ENCODE measurements at regions not wholly inside any gene's neighbourhood (a gene's known extent, or its start where the extent isn't known, plus 50 kb on each side); places are given as distances from the start of the nearest gene placed in this dataset.
"Not testable (repeated sequence)": the region's sequence is repeated elsewhere in the genome, so short reads cannot be mapped to it uniquely, and the experiment has no call there.

DNA sequence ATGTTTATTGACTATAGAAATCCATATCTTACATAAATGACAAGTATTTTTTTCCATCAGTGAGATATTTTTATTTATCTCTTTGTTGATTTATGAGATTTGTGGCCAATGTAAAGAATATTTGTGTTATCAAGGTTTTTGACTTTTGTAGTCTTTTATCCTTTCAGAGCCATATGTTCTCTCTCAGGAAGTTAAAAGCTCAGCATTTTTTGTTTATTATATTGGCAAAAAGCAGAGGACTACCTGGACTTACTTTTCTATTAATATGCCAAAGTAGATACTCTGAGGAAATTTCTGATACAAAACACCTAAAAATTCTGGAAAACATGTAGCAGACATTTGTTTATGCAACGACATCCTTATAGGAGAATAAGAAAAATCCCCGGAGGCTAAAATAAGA lies 490.3 kb downstream of the SLC6A15 start:
- ATAC-seq (no peak), DNase-seq (no peak)
- intact Hi-C loops (cut with micrococcal nuclease), result no loop called here

DNA sequence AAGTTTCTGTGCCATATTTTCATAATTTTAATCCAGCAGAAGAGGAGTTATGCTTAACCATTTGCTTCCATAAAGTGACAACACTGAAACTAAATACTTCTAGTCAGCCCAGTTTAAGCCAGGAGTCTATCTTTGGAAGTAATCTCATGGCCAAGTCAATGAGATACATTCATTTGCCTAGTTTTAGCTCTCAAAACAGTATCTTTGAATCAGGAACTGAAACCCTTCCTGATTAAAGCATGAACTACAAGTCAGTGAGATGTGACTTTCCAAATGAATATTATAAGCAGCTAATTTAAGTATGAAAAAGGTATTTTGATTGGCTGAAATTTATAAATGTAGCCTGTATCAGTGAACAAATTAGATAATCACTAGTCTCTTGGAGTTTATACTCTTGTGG lies 491.5 kb downstream of the SLC6A15 start:
- ATAC-seq (no peak), DNase-seq (no peak)
- intact Hi-C loops (cut with micrococcal nuclease), result no loop called here

DNA sequence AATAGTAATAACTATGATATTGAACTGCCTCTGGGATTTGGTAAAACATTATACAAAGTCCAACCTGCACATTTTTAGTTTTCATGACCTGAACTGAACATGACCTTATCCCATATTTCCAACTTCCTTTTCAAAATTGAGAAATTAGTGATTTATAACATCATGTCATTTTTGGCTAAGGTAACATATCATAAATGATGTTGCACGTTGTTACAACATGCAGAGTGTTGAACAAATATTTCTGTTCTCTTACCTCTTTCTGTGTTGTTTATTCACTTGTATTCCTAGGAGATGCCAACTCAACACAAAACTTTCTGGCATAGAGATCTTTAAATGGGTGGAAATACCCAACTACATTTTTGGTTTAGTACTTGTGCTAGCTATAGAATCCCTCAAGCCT lies 496.0 kb downstream of the SLC6A15 start:
- ATAC-seq (no peak), DNase-seq (no peak)
- intact Hi-C loops (cut with micrococcal nuclease), result no loop called here

DNA sequence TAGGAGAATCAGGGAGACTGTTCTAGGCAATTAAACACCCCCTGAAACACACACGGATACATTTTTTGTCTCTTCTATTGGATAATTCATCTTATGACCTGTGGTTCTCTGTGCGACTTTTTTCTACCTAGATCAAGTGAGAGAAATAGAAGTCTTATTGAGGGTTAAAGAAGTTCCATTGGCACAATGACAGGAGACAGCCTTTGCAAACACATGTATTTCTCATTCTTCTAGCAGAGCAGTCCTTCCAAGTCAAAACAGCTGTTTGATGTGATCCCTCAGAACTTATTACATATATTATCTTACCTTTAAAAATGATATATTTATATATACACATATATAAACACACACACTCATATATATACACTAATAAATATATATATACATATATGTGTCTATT lies 496.7 kb downstream of the SLC6A15 start:
- DNase-seq (no peak), ATAC-seq (no peak)
- intact Hi-C loops (cut with micrococcal nuclease), result no loop called here

DNA sequence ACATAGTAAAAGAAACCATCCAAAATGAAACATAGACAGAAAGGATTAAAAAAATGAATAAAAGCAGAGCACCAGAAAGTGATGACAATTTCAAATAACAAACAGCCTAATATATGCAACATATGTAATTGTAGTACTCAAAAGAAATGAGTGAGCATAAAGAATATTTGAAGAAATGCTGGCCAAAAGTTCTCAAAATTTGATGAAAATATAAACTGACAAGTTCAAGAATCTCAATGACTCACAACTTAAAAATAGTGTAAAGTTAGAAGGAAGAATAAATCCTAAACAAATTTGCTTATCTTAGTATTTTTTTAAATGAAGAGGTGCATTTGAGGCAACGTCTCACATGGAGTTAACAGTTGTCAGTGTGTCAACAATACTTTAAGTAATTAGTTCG lies 498.9 kb downstream of the SLC6A15 start:
- ATAC-seq (no peak), DNase-seq (no peak)
- intact Hi-C loops (cut with micrococcal nuclease), result no loop called here

DNA sequence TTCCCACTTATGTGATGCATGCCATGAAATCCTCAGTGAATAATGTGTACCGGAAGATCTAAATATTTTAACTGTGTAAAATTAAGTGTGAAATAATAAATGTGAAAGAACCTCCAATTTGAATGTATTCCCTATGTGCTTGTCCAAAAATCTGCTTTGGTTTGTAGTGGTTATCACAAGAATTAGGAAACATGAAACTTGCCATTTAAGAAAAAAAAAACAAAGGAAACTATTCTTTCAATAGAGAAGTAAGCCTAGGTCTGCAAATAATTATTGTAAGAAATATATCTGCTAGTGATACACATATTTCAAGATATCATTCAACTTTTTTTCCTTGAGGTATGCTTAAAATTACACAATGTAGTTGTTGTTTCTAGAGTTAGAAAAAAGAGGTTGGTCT lies 500.4 kb downstream of the SLC6A15 start:
- no peak for DNase-seq
- ATAC-seq, result no peak
- intact Hi-C loops (cut with micrococcal nuclease), result no loop called here

DNA sequence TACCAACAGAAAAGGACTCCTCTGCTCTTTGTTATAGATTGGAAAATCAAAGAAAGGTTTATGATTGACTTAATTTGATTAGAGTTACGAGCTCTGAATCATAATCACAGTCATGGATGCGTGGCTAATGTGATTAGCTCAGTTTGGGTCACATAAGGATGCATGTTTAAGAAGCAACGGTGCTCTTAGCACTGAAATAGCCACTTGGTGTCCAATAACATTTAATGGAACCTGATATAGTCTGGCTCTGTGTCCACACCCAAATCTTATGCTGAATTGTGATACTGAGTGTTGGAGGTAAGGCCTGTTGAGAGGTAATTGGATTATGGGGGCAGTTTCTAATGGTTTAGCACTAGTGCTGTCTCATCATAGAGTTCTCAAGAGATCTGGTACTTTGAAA lies 501.6 kb downstream of the SLC6A15 start:
- ATAC-seq (no peak), DNase-seq (no peak)
- intact Hi-C loops (cut with micrococcal nuclease), result no loop called here

DNA sequence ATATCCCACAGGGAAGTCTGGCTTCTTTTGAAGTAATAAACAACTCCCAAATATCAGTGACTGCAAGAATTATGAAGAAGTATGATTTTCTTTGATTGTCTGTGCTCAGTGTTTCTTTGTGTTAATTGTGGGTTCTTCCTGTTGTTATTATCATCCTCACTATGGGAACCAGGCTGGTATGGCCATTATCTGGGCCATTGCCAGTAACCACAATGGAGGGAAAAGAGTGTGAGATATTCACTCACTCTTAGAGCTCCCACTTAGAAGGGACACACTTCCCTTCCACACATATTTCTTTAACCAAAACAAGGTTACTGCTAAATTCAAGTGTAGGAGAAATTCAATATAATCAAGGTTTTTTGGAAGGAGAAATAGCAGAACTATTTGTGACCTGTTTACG lies 503.7 kb downstream of the SLC6A15 start:
- ATAC-seq (no peak), DNase-seq (no peak)
- intact Hi-C loops (cut with micrococcal nuclease), result no loop called here

DNA sequence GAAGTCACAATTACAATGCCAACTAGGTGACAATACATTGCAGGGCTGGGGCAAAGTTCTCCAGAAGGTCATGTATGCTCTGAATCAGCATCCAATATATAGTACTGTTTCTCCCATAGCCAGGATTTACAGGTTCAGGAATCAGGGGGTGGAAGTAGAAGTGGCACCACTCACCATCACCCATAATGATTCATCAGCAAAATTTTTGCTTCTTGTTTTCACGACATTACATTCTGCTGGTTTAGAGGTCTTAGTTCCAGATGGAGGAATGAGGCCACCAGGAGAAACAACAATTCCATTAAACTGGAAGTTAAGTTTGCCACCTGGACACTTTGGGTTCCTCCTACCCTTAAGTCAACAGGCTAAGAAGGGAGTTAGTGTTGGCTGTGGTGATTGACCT lies 505.9 kb downstream of the SLC6A15 start:
- ATAC-seq; DNase-seq; intact Hi-C loops (cut with micrococcal nuclease): not testable (repeated sequence)

DNA sequence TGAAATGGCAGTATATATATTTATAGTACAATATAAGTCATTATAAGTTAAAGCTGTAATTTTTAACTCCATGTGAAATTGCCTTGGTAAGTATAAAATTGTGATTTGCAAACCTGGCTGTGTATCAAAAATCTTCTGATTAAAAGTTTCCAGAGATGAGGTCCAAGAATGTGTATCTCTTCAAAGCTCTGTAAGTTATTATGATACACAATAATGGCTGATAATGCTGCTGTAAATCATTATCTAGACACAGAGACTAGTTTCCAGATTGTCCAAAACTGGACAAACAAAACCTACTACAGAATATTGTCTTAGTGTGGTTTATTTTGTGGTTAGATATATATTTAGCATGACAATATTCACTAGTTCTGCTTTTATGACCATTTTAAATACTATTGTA lies 514.8 kb downstream of the SLC6A15 start:
- intact Hi-C loops (cut with micrococcal nuclease), result no loop called here
- ATAC-seq, result no peak
- no peak for DNase-seq

DNA sequence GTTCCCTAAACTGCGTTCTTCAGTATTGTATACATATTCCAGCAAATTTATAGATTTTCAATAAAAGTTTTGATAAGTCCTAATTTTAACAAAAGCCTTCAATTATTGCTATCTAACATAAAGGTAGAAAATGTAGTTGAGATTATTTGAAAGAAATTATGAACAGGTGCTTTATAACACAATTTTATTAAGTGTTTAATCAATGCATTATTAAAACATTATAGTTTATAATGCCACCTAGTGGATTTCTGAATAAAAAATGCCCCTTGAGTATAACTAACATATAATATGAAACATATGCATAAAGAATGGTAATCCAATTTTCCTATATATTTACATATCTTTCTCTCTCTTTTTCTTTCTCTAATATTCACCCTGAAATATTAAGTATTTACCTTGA lies 515.3 kb downstream of the SLC6A15 start:
- DNase-seq (no peak), ATAC-seq (no peak)
- intact Hi-C loops (cut with micrococcal nuclease), result no loop called here

DNA sequence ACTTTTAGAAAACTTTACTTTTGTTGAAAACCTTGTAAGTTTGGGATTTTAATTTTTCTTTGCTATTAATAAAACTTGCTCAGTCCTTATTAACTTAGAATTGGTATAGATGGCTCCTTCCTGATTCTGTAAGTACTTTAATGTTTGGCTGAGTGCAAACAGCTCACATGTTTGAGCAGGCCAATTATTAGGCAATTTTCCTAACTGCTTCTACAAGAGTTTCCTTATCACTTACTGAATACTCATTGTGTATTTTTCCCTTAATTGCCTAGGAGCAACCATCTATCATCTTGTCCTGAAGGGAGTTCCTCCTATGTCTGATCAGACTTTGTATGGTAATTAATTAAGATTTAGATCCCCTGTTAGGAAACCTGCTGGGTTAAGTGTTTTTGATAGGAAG lies 521.4 kb downstream of the SLC6A15 start:
- ATAC-seq; DNase-seq; intact Hi-C loops (cut with micrococcal nuclease): not testable (repeated sequence)

DNA sequence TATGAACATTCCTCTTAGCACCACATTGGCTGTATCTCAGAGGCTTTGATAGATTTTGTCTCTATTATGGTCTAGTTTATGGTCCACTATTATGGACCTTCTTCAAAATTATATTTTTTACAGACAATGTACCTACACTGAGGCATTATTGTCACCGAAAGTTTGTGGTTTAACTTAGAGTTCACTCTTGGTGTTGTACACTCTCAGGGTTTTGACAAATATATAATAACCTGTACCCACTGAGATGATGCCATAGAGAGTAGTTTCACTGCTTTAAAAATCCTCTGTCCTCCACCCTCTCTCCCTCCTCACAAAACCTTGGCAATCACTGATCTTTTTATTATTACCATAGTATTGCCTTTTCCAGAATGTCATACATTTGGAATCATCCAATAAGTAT lies 528.2 kb downstream of the SLC6A15 start:
- no peak for DNase-seq

DNA sequence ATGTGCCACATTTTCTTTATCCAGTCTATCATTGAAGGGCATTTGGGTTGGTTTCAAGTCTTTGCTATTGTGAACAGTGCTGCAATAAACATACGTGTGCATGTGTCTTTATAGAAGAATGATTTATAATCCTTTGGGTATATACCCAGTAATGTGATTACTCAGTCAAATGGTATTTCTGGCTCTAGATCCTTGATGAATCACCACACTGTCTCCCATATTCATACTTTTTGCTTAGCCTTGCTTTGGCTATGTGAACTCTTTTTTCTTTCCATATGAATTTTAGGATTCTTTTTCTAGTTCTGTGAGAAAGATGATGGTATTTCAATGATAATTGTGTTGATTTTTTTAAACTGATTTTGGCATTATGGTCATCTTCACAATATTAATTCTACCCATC lies 530.1 kb downstream of the SLC6A15 start:
- intact Hi-C loops (cut with micrococcal nuclease); DNase-seq; ATAC-seq: not testable (repeated sequence)

More for the DNA sequence above, 528.2 kb downstream of the SLC6A15 start:
- ATAC-seq, result no peak
- intact Hi-C loops (cut with micrococcal nuclease), result no loop called here

DNA sequence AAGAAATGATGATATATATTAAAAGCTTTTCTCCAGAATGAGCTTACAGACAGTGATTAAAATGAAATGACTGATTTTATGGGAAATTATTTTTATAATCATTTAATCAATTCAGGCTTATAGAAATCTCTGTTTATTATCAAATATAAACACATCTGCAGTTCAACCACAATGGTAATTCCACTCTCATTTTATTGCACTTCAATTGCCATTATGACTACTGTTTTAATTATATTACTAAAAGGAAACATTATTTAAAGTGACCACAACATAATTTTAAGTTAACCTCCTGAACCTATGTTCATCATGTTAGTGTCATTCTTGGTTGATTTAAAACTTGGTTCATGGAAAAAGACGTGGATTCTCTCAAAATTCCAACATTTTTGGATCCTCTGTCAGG lies 536.3 kb downstream of the SLC6A15 start:
- DNase-seq (no peak), ATAC-seq (no peak)
- intact Hi-C loops (cut with micrococcal nuclease), result no loop called here

DNA sequence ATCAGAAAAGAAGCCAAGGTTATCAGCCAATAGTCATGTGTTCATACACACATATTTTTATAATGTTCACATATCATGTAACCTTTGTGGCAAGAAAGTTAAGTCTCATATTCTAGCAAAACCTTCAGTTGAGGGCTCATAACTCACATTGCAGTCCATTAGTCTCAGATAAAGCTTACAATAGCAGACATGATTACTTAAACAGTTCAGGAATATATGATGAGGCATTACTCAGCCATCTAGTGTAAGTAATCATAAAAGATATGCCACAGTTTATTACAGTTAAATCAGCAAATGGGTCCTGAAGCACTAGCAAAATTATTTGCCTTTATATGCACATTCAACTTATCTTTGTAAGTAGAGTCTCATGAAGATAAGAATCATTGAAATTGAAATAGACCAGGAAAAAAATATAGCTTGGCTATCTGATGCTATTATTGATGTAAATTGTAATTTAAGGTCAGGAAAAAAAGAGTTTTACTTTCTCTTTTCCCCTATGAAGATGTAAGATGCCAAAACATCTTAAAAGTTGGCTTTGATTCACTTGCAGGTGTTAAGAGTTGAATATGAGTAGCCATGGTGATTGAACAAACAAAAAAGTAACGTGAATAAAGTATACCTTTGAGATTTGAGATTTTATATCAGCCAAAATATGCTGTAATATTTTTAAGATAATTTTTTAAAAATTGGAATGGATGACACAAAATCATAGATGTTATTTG lies 537.0 kb downstream of the SLC6A15 start:
- intact Hi-C loops (cut with micrococcal nuclease), result no loop called here
- no peak for DNase-seq
- no peak for ATAC-seq

DNA sequence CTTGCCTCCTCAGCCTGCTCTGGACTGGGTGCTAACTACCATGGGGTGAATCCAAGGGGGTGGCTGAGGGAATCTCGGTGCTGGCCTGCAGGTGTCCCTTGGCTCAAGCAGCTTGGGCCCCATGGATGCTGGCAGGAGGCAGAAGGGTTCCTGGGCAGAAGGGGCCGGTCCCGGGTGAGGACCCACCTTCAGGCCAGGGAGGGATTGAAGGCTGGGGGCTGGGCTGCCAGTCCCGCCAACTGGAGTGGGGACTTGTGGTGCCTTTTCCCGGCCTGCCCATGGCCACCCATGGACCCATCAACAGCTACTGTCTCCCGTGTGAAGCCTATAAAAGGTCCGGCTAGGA lies 550.1 kb downstream of the SLC6A15 start:
- no peak for DNase-seq
- intact Hi-C loops (cut with micrococcal nuclease), result no loop called here
- ATAC-seq, result no peak

DNA sequence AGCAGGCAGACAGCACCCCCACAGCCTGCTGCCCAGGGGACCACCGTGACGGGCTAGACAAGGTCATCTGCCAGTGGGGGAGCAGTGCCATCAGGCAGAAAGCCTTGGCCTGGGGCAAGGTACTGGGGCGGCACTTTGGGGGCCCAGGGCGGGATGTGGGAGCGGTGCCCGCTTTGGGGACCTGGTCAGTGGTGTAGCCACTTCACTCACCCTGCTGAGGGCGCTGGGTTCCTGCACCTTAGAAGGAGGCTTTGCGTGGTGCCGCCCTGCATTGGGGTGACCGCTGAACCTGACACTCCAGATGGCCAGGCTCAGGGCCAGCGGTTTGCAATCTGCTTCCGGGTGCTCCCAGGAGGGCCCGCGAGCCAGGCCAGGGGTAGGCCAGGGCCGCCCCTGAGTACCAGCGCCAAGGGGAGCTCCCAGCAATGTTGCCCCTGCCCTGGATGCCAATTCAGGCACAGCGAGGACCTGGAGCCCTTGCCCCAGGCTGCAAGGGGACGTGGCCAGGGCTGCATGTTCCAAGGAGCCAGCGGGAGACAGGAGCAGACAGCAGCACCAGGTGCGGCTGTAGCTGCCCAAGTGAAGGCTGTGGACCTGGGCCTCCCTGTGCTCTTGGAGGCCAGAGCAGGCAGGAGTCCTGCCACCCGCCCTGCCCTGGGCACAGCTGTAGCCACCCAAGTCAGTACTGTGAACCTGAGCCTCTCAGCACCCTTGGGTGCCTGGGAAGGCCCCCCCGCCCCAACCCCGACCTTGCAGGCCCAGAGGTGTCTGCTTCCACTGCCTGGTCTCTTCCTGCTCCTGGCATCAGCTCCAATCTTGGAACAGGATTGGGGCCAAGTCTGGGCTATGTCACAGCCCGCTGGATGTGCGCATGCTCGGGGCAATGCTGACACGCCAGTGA lies 550.7 kb downstream of the SLC6A15 start:
- intact Hi-C loops (cut with micrococcal nuclease), result no loop called here
- DNase-seq, result no peak
- ATAC-seq, result no peak

DNA sequence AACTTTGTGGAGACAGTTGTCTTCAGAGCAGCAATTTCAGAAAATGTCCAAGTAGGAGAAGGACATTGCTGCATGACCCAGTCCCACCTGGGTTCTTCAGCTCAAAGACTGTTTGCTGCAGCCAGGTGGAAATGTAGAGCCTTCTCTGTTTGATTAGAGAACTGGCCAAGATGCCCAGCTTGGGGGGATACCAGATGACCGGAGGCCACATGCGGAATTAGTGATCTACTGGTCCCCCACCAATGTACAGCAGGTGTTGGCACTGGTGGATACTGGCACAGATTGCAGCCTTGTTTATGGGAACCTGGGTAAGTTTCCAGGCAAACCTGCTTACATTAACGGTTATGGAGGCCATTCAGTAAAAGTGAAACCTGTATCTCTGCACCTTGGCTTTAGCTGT lies 555.3 kb downstream of the SLC6A15 start:
- intact Hi-C loops (cut with micrococcal nuclease), result no loop called here
- DNase-seq (no peak), ATAC-seq (no peak)

DNA sequence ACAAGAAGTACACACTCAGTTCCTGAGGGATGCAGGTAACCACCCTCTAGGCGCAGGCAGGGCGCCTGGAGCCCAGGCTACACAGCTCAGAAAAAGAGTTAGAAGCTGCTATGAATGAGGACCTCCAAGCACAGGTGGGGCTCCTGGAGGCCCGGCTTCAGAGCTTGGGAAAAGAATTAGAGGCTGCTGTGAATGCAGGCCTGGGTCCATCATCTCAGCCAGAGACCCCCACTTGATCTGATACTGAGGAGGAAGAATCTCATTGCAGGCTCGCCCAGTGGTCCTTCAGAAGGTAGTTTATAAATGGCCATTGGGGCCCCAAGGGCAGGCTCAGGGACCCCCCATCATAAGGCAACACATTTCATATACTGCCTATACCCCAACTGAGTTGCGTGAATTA lies 556.4 kb downstream of the SLC6A15 start:
- intact Hi-C loops (cut with micrococcal nuclease), result no loop called here
- ATAC-seq (no peak), DNase-seq (no peak)

DNA sequence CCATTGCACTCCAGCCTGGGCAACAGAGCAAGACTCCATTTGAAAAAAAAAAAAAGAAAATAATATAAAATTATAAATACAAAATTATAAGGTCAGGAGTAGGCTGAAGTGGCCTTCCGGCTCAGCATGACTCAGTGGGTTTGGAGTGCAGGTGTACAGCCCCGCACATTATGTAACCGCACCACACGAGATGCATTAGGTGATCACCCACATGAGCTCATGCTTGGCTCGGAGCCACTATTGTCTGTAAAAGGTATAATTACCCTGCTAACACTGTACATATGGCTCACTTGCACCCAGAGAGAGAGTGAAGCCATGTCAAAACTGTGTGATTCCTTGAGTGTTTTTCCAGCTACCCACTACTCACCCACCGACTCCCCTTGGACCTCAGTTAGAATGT lies 557.0 kb downstream of the SLC6A15 start:
- no peak for ATAC-seq
- intact Hi-C loops (cut with micrococcal nuclease), result no loop called here
- DNase-seq, result no peak

Measured in left ventricle myocardium superior (tissue), 1 donor.